Limb (tissue), 2 donors: ENCODE measurements at regions not wholly inside any gene's neighbourhood (a gene's known extent, or its start where the extent isn't known, plus 50 kb on each side); places are given as distances from the start of the nearest gene placed in this dataset.

Source experiments
- DNase-seq, 2 donors: peaks; one replicate each; pipeline ENCODE4 v3.0.0-alpha.2; 2016; ENCODE audit errors: extremely low spot score in 2 of 2

GRCh38 chr2:200752332-200752731 is 59.4 kb upstream of the BZW1 start:
- no peak for DNase-seq

- no peak for DNase-seq
Observed at GRCh38 chr2:200752835-200753234, 58.9 kb upstream of the BZW1 start.

- DNase-seq = no peak
Observed at GRCh38 chr2:200756618-200757321, 54.9 kb upstream of the BZW1 start.

- no peak for DNase-seq
Observed at GRCh38 chr2:200757399-200757798, 54.3 kb upstream of the BZW1 start.

GRCh38 chr2:200758341-200758740 is 53.4 kb upstream of the BZW1 start:
- no peak for DNase-seq

GRCh38 chr2:200761266-200761665 is 50.4 kb upstream of the BZW1 start:
- no peak for DNase-seq
